Stimulated activated naive CD8-positive, alpha-beta T cell treated with anti-CD3 and anti-CD28 coated beads, Interleukin-15, Interleukin-2, amounts not matched to agents 100 ng/mL and 50 ng/mL, for 24 hours (primary cell): ENCODE measurements at regions not wholly inside any gene's neighbourhood (a gene's known extent, or its start where the extent isn't known, plus 50 kb on each side); places are given as distances from the start of the nearest gene placed in this dataset.

Experiments
- H3K27ac Mint-ChIP-seq: one replicate; pipeline ENCODE4 v1.8.0; 2021; ENCODE audit warnings: mild to moderate bottlenecking, mixed read lengths
- H3K27me3 Mint-ChIP-seq: one replicate; pipeline ENCODE4 v1.8.0; 2021; ENCODE audit warnings: mixed read lengths
- H3K36me3 Mint-ChIP-seq: one replicate; pipeline ENCODE4 v1.8.0; 2021; ENCODE audit warnings: low read depth, mixed read lengths
- H3K4me1 Mint-ChIP-seq: one replicate; pipeline ENCODE4 v1.8.0; 2021; ENCODE audit warnings: low read depth, mixed read lengths
- H3K4me3 Mint-ChIP-seq: one replicate; pipeline ENCODE4 v1.8.0; 2021; ENCODE audit warnings: mild to moderate bottlenecking, mixed read lengths
- H3K9me3 Mint-ChIP-seq: one replicate; pipeline ENCODE4 v1.8.0; 2021; ENCODE audit warnings: mixed read lengths

DNA sequence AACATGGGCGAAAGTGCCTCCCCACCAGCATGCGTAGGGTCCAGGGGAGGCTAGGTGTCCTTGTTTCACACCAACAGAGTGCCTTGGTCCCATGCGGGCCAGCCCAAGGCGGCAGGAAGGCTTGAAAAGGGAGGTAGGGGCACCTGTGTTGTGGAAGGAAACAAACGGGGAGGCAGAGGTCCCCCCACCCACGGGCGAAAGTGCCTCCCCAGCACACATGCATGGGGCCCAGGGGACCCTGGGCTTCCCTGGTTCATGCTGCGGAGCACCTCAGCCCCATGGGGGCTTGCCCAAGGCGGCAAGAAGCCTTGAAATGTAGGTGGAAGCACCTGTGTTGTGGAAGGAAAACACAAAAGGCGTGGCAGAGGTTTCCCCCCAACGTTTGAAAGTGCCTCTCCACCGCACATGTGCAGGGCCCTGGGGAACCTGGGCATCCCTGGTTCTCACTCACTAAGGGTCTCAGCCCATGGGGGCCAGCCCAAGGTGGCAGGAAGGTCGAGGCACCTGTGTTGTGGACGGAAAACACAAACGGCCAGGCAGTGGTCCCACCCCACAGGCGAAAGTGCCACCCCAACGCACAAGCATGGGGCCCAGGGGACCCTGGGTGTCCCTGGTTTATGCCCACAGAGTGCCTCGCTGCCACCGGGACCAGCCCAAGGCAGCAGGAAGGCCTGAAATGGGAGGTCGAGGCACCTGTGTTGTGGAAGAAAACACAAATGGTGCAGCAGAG is 374.7 kb downstream of the ALG10 start:
- Mint-ChIP-seq H3K27ac (no peak overlapping the region), H3K4me3 (no peak overlapping the region), H3K4me1 (no peaks in the 10 kb centered on the region), H3K9me3 (peaks cover 4% of the 10 kb centered on the region), H3K27me3 (no peaks in the 10 kb centered on the region), H3K36me3 (no peaks in the 10 kb centered on the region)

DNA sequence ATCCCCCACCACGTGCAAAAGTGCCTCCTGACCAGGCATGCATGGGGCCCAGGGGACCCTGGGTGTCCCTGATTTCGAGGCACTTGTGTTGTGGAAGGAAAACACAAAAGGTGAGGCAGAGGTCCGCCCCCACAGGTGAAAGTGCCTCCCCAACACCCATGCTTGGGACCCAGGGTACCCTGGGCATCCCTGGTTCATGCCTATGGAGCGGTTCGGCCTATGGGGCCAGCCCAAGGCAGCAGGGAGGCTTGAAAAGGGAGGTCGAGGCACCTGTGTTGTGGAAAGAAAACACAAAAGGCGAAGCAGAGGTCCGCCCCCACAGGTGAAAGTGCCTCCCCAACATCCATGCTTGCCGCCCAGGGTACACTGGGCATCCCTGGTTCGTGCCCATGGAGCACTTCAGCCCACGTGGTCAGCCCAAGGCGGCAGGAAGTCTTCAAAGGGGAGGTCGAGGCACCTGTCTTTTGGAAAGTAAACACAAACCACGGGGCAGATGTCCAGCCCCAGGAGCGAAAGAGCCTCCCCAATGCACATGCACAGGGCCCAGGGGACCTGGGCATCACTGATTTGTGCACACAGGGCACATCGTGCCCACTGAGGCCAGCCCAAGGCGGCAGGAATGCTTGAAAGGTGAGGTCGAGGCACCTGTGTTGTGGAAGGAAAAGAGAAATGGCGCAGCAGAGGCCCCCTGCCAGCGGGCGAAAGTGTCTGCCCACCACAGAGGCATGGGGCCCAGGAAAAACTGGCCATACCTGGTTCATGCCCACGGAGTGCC is 375.5 kb downstream of the ALG10 start:
- no peak overlapping the region for H3K27ac Mint-ChIP-seq
- H3K4me3 Mint-ChIP-seq: no peak overlapping the region
- no peaks in the 10 kb centered on the region for H3K4me1 Mint-ChIP-seq
- no peaks in the 10 kb centered on the region for H3K36me3 Mint-ChIP-seq
- peaks cover 3% of the 10 kb centered on the region for H3K9me3 Mint-ChIP-seq
- no peaks in the 10 kb centered on the region for H3K27me3 Mint-ChIP-seq

DNA sequence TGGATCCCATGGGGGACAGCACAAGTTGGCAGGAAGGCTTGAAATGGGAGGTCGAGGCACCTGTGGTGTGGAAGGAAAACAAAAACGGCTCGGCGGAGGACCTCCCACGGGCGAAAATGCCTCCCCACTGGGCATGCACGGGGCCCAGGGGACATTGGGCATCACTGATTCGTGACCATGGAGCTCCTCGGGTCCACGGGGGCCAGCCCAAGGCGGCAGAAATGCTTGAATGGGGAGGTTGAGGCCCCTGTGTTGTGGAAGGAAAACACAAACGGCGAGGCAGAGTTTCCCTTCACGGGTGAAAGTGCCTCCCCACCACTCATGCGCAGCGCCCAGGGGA is 376.0 kb downstream of the ALG10 start:
- Mint-ChIP-seq H3K4me1 (no peaks in the 10 kb centered on the region), H3K4me3 (no peak overlapping the region), H3K27ac (no peak overlapping the region), H3K9me3 (peaks cover 4% of the 10 kb centered on the region), H3K36me3 (no peaks in the 10 kb centered on the region), H3K27me3 (no peaks in the 10 kb centered on the region)

DNA sequence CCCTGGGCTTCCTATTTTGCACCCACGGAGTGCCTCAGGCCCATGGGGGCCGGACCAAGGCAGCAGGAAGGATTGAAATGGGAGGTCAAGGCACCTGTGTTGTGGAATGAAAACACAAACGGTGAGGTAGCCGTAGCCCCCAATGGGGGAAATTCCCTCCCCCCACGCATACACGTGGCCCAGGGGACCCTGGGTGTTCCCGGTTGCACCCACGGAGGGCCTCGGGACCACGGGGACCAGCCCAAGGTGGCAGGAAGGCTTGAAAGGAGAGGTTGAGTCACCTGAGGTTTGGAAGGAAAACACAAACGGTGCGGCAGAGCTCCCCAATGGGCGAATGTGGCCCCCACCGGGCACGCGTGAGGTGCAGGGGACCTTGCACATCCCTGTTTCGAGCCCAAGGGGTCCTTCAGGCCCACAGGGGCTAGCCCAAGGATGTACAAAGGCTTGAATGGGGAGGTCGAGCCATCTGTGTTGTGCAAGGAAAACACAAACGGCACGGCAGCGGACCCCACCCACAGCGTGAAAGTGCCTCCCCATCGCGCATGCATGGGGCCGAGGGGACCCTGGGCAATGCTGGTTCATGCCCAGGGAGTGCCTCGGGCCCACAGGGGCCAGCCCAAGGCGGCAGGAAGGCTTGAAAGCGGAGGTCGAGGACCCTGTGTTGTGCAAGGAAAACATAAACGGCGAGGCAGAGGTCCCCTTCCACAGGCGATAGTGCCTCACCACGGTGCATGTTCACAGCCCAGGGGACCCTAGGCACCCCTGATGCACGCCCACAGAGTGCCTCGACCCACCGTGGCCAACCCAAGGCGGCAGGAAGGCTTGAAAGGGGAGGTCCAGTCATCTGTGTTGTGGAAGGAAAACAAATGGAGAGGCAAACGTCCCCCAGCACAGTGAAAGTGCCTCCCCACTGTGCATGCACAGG is 376.7 kb downstream of the ALG10 start:
- no peak overlapping the region for H3K4me3 Mint-ChIP-seq
- H3K4me1 Mint-ChIP-seq: no peaks in the 10 kb centered on the region
- H3K27ac Mint-ChIP-seq: no peak overlapping the region
- H3K9me3 Mint-ChIP-seq: peaks cover 4% of the 10 kb centered on the region
- H3K36me3 Mint-ChIP-seq: no peaks in the 10 kb centered on the region
- H3K27me3 Mint-ChIP-seq: no peaks in the 10 kb centered on the region

DNA sequence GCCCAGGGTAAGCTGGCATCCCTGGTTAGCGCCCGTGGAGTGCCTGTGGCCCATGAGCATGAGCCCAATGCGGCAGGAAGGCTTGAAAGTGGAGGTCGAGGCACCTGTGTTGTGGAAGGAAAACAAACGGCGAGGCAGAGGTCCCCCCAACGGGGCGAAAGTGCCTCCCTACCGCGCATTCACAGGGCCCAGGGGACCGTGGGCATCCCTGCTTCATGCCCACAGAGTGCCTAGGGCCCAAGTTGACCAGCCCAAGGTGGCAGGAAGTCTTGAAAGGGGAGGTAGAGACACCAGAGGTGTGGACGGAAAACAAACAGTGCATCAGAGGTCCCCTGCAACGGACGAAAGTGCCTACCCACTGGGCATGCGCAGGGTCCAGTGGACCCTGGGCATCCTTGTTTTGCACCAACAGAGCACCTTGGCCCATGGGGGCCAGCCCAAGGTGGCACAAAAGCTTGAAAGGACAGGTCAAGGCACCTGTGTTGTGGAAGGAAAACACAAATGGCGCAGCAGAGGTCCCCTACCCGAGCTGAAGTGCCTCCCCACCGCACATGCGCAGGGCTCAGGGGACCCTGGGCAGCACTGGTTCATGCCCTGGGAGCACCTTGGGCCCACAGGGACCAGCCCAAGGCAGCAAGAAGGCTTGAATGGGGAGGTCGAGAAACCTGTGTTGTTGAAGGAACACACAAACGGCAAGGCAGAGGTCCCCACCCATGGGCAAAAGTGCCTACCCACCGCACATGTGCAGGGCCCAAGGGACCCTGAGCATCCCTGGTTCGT is 377.5 kb downstream of the ALG10 start:
- Mint-ChIP-seq H3K27ac (no peak overlapping the region), H3K4me3 (no peak overlapping the region), H3K27me3 (no peaks in the 10 kb centered on the region), H3K4me1 (no peaks in the 10 kb centered on the region), H3K9me3 (peaks cover 4% of the 10 kb centered on the region), H3K36me3 (no peaks in the 10 kb centered on the region)

DNA sequence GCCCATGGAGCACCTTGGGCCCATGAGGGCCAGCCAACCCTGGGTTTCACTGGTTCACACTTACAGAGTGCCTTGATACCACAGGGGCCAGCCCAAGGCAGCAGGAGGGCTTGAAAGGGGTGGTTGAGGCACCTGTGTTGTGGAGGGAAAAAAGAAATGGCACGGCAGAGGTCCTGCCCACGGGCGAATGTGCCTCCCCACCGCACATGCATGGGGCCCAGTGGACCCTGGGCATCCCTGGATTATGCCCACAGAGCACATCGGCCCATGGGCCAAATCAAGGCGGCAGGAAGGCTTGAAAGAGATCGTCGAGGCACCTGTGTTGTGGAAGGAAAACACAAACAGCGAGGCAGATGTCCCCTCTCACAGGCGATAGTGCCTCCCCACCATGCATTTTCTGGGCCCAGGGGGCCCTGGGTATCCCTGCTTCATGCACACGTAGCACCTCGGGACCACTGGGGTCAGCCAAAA is 378.1 kb downstream of the ALG10 start:
- Mint-ChIP-seq H3K36me3 (no peaks in the 10 kb centered on the region), H3K4me1 (no peaks in the 10 kb centered on the region), H3K27me3 (no peaks in the 10 kb centered on the region), H3K9me3 (peaks cover 4% of the 10 kb centered on the region), H3K27ac (no peak overlapping the region), H3K4me3 (no peak overlapping the region)

DNA sequence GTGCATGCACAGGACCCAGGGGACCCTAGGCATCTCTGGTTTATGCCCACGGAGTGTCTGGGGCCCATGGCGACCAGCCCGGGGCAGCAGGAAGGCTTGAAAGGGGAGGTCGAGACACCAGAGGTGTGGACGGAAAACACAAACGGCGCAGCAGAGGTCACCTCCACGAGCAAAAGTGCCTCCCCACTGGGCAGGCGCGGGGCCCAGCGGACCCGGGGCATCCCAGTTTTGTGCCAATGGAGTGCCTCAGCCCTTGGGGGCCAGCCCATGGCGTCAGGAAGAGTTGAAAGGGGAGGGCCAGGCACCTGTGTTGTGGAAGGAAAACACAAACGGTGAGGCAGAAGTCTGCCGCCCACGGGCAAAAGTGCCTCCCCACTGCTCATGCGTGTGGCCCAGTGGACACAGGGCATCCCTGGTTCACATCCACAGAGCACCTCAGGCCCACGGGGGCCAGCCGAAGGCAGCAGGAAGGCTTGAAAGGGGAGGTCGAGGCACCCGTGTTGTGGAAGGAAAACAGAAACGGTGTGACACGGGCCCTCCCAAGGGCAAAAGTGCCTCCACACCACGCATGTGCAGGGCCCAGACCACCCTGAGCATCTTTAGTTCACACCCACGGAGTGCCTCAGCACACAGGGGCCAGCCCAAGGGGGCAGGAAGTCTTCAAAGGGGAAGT is 378.8 kb downstream of the ALG10 start:
- Mint-ChIP-seq H3K4me3 (no peak overlapping the region), H3K27me3 (no peaks in the 10 kb centered on the region), H3K36me3 (no peaks in the 10 kb centered on the region), H3K4me1 (no peaks in the 10 kb centered on the region), H3K27ac (no peak overlapping the region), H3K9me3 (peaks cover 4% of the 10 kb centered on the region)

DNA sequence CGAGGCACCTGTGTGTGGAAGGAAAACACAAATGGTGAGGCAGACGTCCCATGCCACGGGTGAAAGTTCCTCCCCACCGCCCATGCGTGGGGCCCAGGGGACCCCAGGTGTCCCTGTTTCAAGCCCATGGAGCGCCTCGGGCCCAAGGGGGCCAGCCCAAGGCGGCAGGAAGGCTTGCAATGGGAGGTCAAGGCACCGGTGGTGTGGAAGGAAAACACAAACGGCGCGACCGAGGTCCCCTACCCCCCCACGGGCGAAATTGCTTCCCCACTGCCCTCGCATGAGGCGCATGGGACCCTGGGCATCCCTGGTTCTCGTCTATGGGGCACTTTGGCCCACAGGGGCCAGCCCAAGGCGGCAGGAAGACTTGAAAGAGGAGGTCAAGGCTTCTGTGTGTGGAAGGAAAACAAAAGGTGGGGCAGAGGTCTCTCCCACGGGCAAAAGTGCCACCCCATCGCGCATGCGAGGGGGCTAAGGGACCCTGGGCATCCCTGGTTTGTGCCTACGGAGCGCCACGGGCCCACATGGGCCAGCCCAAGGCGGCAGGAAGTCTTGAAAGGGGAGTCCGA is 379.4 kb downstream of the ALG10 start:
- Mint-ChIP-seq H3K27ac (no peak overlapping the region), H3K9me3 (peaks cover 4% of the 10 kb centered on the region), H3K4me3 (no peak overlapping the region), H3K27me3 (no peaks in the 10 kb centered on the region), H3K4me1 (no peaks in the 10 kb centered on the region), H3K36me3 (no peaks in the 10 kb centered on the region)

DNA sequence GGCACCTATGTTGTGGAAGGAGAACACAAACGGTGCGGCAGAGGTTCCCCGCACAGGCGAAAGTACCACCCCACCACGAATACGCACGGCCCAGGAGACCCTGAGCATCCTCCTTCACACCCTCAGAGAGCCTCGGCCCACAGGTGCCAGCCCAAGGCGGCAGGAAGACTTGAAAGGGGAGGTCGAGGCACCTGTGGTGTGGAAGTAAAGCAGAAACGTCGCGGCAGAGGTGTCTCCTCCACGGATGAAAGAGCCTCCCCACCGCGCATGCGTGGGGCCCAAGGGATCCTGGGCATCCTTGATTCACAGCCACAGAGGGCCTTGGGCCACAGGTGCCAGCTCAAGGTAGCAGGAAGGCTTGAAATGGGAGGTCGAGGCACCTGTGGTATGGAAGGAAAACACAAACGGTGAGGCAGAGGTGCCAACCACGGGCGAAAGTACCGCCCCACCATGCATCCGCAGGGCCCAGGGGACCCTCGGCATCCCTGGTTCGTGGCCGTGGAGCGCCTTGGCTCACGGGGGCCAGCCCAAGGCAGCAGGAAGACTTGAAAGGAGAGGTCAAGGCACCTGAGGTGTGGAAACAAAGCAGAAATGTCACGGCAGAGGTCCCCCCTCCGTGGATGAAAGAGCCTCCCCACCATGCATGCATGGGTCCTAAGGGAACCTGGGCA is 380.1 kb downstream of the ALG10 start:
- H3K9me3 Mint-ChIP-seq: peaks cover 4% of the 10 kb centered on the region
- H3K4me3 Mint-ChIP-seq: no peak overlapping the region
- H3K4me1 Mint-ChIP-seq: no peaks in the 10 kb centered on the region
- H3K27ac Mint-ChIP-seq: no peak overlapping the region
- H3K27me3 Mint-ChIP-seq: no peaks in the 10 kb centered on the region
- H3K36me3 Mint-ChIP-seq: no peaks in the 10 kb centered on the region

DNA sequence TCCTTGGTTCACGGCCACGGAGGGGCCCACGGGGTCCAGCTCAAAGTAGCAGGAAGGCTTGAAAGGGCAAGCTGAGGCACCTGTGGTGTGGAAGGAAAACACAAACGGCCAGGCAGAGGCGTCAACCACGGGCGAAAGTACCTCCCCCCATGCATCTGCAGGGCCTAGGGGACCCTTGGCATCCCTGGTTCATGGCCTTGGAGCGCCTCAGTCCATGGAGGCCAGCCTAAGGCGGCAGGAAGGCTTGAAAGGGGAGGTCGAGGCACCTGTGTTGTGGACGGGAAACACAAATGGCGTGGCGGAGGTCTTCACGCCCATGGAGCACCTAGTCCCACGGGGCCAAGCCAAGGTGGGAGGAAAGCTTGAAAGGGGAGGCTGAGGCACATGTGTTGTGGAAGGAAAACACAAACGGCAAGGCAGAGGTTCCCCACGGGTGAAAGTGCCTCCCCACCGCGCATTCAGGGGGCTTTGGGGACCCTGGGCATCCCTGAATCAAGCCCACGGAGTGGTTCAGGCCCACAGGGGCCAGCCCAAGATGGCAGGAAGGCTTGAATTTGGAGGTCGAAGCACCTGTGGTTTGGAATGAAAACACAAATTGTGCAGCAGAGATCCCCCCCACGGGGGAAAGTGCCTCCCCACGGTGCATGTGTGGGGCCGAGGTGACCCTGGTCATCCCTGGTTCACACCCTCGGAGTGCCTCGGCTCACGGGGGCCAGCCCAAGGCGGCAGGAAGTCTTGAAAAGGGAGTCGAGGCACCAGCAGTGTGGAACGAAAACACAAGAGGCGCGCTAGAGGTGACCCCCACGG is 380.8 kb downstream of the ALG10 start:
- no peaks in the 10 kb centered on the region for H3K4me1 Mint-ChIP-seq
- no peak overlapping the region for H3K27ac Mint-ChIP-seq
- no peaks in the 10 kb centered on the region for H3K27me3 Mint-ChIP-seq
- peaks cover 4% of the 10 kb centered on the region for H3K9me3 Mint-ChIP-seq
- H3K4me3 Mint-ChIP-seq: no peak overlapping the region
- no peaks in the 10 kb centered on the region for H3K36me3 Mint-ChIP-seq

DNA sequence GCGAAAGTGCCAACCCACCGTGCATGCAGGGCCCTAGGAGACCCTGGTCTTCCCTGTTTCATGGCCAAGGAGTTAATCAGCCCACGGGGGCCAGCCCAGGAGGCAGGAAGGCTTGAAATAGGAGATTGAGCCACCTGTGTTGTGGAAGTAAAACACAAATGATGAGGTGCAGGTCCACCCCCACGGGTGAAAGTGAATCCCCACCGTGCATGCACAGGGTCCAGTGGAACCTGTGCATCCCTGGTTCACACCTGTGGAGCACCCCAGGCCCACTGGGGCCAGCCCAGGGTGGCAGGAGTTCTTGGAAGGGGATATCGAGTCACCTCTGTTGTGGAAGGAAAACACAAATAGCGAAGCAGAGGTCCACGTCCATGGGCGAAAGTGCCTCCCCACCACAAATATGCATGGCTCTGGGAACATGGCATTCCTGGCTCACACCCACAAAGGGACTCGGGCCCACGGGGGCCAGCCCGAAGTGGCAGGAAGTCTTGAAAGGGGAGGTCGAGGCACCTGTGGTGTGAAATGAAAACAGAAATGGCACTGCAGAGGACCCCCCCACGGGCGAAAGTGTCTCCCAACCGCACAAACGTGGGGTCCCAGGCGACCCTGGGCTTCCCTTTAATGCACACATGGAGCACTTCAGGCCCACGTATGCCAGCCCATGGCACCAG is 381.5 kb downstream of the ALG10 start:
- peaks cover 8% of the 10 kb centered on the region for H3K9me3 Mint-ChIP-seq
- H3K36me3 Mint-ChIP-seq: no peaks in the 10 kb centered on the region
- no peaks in the 10 kb centered on the region for H3K4me1 Mint-ChIP-seq
- H3K4me3 Mint-ChIP-seq: no peak overlapping the region
- no peaks in the 10 kb centered on the region for H3K27me3 Mint-ChIP-seq
- no peak overlapping the region for H3K27ac Mint-ChIP-seq
